ENCODE measurements at regions not wholly inside any gene's neighbourhood (a gene's known extent, or its start where the extent isn't known, plus 50 kb on each side); places are given as distances from the start of the nearest gene placed in this dataset.

DNA sequence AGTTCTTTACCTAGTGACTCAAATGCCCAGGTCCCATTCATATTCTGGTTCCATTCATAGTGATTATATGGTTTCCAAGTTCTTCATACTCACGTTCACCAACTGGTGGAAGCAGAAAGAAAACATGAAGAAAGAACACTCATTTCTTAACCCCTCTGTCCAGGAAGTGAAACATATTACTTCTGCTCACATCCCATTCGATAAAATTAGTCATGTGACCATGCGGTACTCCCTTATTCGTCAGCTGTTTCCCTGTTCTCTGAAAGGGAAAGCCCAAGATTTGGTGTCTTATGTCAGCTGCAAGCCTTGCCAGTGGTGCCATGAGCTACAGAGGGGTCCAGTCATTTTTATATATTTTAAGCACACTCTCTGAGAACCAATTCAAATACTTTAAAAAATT, 387.0 kb upstream of the DMAC1 start:
- no peak for TF ChIP-seq EZH2 (IDR thresholded peaks at IDR 0.05; ENCODE audit: borderline replicate concordance, low read depth, low read length, severe bottlenecking)
- TF ChIP-seq, protein P1, sequence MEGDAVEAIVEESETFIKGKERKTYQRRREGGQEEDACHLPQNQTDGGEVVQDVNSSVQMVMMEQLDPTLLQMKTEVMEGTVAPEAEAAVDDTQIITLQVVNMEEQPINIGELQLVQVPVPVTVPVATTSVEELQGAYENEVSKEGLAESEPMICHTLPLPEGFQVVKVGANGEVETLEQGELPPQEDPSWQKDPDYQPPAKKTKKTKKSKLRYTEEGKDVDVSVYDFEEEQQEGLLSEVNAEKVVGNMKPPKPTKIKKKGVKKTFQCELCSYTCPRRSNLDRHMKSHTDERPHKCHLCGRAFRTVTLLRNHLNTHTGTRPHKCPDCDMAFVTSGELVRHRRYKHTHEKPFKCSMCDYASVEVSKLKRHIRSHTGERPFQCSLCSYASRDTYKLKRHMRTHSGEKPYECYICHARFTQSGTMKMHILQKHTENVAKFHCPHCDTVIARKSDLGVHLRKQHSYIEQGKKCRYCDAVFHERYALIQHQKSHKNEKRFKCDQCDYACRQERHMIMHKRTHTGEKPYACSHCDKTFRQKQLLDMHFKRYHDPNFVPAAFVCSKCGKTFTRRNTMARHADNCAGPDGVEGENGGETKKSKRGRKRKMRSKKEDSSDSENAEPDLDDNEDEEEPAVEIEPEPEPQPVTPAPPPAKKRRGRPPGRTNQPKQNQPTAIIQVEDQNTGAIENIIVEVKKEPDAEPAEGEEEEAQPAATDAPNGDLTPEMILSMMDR (IDR thresholded peaks at IDR 0.05; ENCODE audit: borderline replicate concordance, extremely low read depth, low read length, poor library complexity, severe bottlenecking): no peak
